HUES64 (cell line): ENCODE measurements at regions not wholly inside any gene's neighbourhood (a gene's known extent, or its start where the extent isn't known, plus 50 kb on each side); places are given as distances from the start of the nearest gene placed in this dataset.

Experiments
- H3K27ac ChIP-seq: 2 replicates; pipeline ENCODE4 v1.7.0; 2013; ENCODE audit warnings: low read depth, low read length, inconsistent platforms
- H3K27me3 ChIP-seq: 2 replicates; pipeline ENCODE4 v1.6.1; 2013; ENCODE audit warnings: mild to moderate bottlenecking, low read length; ENCODE audit not compliant: insufficient read depth
- H3K36me3 ChIP-seq: 2 replicates; pipeline ENCODE4 v1.6.1; 2013; ENCODE audit warnings: mild to moderate bottlenecking, low read length; ENCODE audit not compliant: insufficient read depth
- H3K4me1 ChIP-seq: 2 replicates; pipeline ENCODE4 v1.6.1; 2013; ENCODE audit warnings: mild to moderate bottlenecking, low read length, moderate library complexity; ENCODE audit not compliant: insufficient read depth
- H3K4me3 ChIP-seq: 2 replicates; pipeline ENCODE4 v1.5.1; 2013; ENCODE audit warnings: mild to moderate bottlenecking, low read length, moderate library complexity
- H3K9ac ChIP-seq: 2 replicates; pipeline ENCODE4 v1.6.1; 2013; ENCODE audit warnings: mild to moderate bottlenecking, low read depth, low read length
- H3K9me3 ChIP-seq: 2 replicates; pipeline ENCODE4 v1.6.1; 2013; ENCODE audit warnings: low read depth, low read length; ENCODE audit not compliant: insufficient read depth
- WGBS: fragments of 150-250, 120-280 bp; methylation state at CpG from one replicate; pipeline ENCODE4 v1.1.7; 2013; ENCODE audit warnings: missing lambda C conversion rate; 5-methylcytosine and 5-hydroxymethylcytosine counted together

DNA sequence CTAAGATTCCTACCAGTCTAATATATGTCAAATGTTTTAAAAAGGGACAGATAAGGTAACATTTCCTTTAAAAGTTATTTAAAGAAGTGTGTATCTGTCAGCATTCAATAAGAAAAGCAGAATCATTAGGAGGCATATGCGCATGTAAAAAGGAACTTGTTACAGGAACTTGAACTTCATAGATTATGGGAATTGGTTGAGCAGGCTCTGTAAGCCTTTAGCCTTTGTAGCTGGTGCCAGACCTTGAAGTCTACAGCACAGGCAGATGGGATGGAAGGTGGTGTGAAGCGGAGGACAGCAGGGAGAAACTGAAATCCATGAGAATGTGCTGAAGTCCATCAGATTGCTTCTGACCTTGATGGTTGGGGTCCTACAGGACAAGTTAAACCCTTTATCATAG is 138.3 kb upstream of the ST6GAL2 start:
- no peak overlapping the region for H3K27ac ChIP-seq
- H3K9ac ChIP-seq = no peak overlapping the region
- WGBS = 95% methylated on average over 2 of the region's 2 CpGs
- H3K4me3 ChIP-seq = no peak overlapping the region
- no peaks in the 10 kb centered on the region for H3K4me1 ChIP-seq
- no peaks in the 10 kb centered on the region for H3K27me3 ChIP-seq
- no peaks in the 10 kb centered on the region for H3K36me3 ChIP-seq
- H3K9me3 ChIP-seq = 0 out of 2 replicates have a peak, but pooled peaks cover 3% of the 10 kb centered on the region

DNA sequence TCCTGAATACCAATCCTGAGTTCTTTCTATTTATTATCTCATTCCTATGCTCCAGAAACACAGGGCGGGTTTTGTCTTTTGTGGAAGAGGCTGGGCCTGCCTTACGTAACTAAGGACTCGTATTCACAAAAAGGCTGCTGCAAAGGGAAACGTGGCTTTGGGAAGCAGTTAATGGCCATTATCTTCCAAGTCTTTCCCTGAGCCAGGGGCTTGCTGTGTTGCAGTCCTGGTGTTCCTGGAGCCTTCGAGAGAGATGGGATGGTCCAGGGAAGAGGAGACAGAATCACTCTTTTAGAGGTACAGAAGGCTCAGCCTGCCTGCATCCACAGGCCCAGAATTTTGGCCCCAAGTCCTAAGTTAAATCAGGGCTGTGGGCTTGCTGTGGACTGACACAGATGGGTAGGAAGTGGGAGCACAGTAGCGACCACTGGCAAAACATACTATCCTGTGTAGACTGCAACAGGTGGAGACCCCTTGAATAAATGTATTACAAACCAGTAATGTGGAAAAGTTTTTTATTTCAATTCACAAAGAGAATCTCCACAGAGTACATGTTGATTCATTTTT is 139.4 kb upstream of the ST6GAL2 start:
- Histone ChIP-seq H3K27ac (no peak overlapping the region), H3K27me3 (no peaks in the 10 kb centered on the region), H3K4me1 (no peaks in the 10 kb centered on the region), H3K36me3 (no peaks in the 10 kb centered on the region), H3K9ac (no peak overlapping the region), H3K9me3 (0 out of 2 replicates have a peak, but pooled peaks cover 3% of the 10 kb centered on the region), H3K4me3 (no peak overlapping the region)
- WGBS = 77% methylated on average over 6 of the region's 6 CpGs

DNA sequence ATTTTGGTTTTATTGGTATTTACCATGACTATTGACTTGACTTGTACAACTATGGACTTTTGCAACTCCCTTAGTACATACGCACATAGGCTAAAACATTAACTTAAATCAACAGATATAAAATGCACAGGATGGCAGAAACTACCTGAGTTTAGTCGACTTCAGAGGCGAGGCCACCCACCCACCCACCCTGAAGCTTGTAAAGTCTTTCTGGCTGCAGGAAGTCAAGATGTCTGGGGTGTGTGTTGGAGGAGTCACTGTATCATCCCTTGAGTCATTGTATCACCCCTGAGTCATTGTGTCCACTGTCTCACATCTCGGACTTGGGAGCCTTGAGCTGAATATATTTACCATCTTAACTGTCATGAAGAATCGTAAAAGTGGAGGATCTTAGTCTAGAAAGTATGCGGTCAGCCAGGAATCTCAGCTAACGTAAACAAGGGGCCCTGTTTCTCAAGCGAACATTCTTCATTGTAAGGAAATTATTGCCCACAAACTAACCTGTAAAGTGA is 140.0 kb upstream of the ST6GAL2 start:
- 0 out of 2 replicates have a peak, but pooled peaks cover 3% of the 10 kb centered on the region for H3K9me3 ChIP-seq
- H3K27ac ChIP-seq = no peak overlapping the region
- H3K4me1 ChIP-seq = no peaks in the 10 kb centered on the region
- no peaks in the 10 kb centered on the region for H3K27me3 ChIP-seq
- H3K36me3 ChIP-seq = no peaks in the 10 kb centered on the region
- no peak overlapping the region for H3K4me3 ChIP-seq
- no peak overlapping the region for H3K9ac ChIP-seq
- 95% methylated on average over 7 of the region's 8 CpGs for WGBS

DNA sequence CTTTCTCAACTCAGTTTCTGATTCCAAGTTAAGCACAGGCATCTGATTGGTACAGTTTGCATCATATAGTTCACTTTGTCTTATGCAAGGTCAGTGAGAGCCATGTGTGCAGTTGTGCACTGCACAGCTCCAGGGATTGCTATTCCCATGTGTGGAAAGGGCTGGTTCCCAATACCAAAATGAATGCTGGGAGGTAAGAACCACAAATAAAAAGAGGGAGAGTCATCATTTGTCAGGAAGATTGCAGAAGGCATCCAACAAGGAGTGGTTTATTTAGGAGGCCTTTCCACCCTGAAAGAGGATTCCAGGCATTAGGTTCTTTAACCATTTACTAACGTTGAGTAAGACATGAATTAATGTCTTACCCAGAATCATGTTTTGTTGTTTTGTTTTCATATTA is 141.2 kb upstream of the ST6GAL2 start:
- 100% methylated on average over 1 of the region's 1 CpG for WGBS
- Histone ChIP-seq H3K4me1 (no peaks in the 10 kb centered on the region), H3K27me3 (no peaks in the 10 kb centered on the region), H3K4me3 (no peak overlapping the region), H3K36me3 (no peaks in the 10 kb centered on the region), H3K9me3 (0 out of 2 replicates have a peak, but pooled peaks cover 3% of the 10 kb centered on the region), H3K27ac (no peak overlapping the region), H3K9ac (no peak overlapping the region)

DNA sequence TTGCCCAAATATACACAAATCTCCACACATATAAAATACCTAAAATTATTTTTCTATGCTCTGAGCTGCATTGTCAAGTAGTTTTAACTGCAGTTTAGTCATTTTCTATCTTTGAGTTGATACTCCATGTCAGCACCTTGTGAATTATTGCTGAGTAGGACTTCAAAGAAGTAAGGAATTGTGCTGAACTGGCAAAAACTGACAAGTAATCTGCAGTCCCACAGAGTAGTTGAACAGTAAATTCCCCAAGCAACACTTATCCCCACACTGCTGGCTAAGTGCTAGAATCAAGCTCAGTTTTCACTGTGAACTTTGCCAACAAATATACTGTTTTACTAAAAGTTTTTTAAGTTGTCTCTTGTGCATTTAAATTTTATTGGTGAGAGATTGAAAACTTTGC is 141.8 kb upstream of the ST6GAL2 start:
- H3K9me3 ChIP-seq = 0 out of 2 replicates have a peak, but pooled peaks cover 3% of the 10 kb centered on the region
- no peak overlapping the region for H3K27ac ChIP-seq
- H3K9ac ChIP-seq = no peak overlapping the region
- no peaks in the 10 kb centered on the region for H3K27me3 ChIP-seq
- H3K36me3 ChIP-seq = no peaks in the 10 kb centered on the region
- no peak overlapping the region for H3K4me3 ChIP-seq
- H3K4me1 ChIP-seq = no peaks in the 10 kb centered on the region

DNA sequence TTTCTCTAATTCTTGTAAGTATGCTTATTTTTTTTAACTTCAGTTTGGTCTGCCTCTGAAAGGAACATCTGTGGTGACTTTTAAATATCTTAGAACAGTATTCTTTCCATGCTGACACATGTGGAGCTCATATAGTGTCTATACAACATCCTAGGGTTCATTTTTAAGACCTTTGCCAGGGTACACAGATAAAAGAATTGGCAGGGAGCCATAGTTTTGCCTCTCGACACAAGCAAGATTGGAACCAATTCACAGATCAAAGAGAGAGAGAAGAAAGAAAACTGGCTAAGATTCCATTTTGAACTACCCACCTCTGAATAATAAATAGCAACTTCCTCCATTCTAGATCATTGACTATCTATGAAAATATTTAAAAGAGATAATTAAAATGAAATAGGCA is 142.7 kb upstream of the ST6GAL2 start:
- 91% methylated on average over 1 of the region's 1 CpG for WGBS
- no peak overlapping the region for H3K9ac ChIP-seq
- H3K27me3 ChIP-seq = no peaks in the 10 kb centered on the region
- H3K9me3 ChIP-seq = 0 out of 2 replicates have a peak, but pooled peaks cover 3% of the 10 kb centered on the region
- H3K4me1 ChIP-seq = 0 out of 2 replicates have a peak, but pooled peaks cover 4% of the 10 kb centered on the region
- H3K27ac ChIP-seq = no peak overlapping the region
- H3K4me3 ChIP-seq = no peak overlapping the region
- H3K36me3 ChIP-seq = no peaks in the 10 kb centered on the region

DNA sequence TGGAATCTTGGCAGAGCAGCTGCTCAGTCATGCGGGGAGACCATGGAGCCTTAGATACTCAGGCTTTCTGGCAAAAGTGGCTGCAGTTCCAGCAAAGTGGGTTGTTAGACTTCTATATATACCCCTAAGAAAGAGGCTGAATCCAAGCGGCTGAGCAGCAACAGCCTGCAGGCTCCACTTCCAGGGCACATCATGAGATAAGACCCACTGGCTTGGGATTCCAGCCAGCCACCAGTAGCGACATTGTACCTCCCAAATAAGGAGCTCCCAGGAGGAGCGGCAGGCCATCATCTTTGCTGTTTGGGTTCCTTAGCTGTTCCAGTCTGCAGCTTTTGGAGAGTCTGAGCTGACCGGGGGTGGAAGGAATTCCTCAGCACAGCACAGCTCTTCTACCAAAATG is 150.3 kb upstream of the ST6GAL2 start:
- no peaks in the 10 kb centered on the region for H3K27me3 ChIP-seq
- no peak overlapping the region for H3K27ac ChIP-seq
- no peak overlapping the region for H3K4me3 ChIP-seq
- 0 out of 2 replicates have a peak, but pooled peaks cover 5% of the 10 kb centered on the region for H3K4me1 ChIP-seq
- H3K9me3 ChIP-seq = no peaks in the 10 kb centered on the region
- H3K9ac ChIP-seq = no peak overlapping the region
- H3K36me3 ChIP-seq = no peaks in the 10 kb centered on the region
- WGBS = 98% methylated on average over 5 of the region's 5 CpGs

DNA sequence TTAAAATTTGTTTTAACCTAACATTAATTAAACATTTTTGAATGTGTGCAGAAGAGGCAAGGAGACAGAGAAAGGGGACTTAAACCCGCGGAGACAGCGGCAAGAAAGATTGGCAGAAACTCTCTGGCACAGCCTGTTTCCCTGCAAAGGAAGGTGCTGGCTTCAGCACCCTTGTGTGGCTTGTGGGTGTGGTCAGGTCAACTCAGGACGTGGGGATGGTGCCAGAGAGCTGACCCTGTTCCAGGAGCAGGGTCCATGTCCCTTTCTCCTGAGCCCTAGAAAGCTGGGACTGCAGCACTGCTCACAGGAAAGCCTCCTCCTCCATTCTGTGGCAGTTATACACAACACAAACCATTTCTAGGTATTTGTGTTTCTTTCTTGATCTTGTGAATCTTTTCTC is 176.2 kb upstream of the ST6GAL2 start:
- Histone ChIP-seq H3K36me3 (no peaks in the 10 kb centered on the region), H3K27ac (no peak overlapping the region), H3K9ac (no peak overlapping the region), H3K27me3 (no peaks in the 10 kb centered on the region), H3K4me3 (no peak overlapping the region), H3K4me1 (peaks cover 23% of the 10 kb centered on the region), H3K9me3 (no peaks in the 10 kb centered on the region)
- 57% methylated on average over 4 of the region's 4 CpGs for WGBS

DNA sequence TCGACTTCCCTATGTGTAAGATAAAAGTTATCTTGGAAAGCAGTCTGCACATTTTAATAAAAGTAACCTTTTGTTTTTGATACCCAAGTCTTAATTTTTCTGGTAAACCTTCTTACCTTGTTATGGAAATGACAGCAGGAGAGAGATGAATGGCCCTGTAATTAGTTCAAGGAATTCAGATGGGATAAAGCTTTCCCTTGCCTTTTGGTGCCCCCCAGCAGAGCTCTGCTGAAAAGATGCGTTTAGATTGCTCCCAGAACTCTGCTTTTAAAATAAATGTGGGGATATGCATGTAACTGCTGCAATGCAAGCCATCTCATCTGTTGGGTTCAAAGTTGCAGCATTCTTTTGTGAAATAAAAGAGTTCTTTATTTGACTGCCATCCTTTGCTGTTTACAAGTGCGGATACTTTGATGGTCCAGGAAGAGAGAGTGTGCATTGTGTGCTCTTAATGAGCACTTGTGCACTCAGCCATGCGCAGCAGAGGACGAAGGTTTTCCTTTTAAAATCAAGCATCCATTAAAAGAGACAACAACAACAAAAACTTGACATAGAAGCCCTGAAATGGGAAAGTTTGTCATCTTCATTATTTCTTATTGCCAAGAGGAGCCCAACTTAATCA is 176.7 kb upstream of the ST6GAL2 start:
- peaks cover 23% of the 10 kb centered on the region for H3K4me1 ChIP-seq
- 31% methylated on average over 2 of the region's 5 CpGs for WGBS
- H3K27ac ChIP-seq = no peak overlapping the region
- no peaks in the 10 kb centered on the region for H3K9me3 ChIP-seq
- no peaks in the 10 kb centered on the region for H3K27me3 ChIP-seq
- no peak overlapping the region for H3K9ac ChIP-seq
- H3K36me3 ChIP-seq = no peaks in the 10 kb centered on the region
- no peak overlapping the region for H3K4me3 ChIP-seq

DNA sequence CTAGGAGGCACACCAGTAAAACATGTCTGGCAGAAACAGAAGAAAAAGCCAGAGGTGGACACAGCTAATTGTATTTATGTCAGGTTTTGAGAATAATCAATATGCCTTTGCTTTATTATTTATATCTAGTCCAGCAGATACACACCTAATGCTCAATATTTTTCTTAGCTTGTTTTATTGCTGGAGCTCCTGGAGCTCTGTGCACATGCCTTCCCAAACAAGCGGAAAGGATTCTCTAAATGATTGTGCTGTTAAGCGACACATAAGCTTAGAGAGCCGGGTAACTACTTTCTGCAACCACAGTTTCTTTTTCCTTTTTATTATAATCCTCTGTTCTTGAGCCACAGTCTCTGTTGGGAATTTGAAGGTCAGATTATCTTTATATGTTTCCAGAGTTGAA is 177.3 kb upstream of the ST6GAL2 start:
- no peaks in the 10 kb centered on the region for H3K36me3 ChIP-seq

DNA sequence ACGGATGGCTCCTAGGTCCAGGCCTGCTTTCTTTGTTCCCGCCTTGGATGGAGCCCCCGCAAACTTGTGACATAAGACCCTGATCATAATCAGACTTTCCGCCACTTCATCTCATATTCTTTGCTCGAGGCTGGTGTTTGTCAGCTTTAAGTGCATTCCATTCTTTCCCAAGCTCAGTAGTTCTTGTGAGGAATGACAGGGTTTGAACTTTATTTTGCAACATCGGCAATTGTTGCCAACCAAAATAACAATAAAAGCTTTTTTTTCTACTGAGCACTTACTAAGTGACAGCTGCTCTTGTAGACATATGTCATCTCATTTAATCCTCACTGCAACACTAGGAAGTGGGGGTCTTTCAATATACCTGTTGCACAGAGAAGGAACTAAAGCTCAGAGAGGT is 178.8 kb upstream of the ST6GAL2 start:
- peaks cover 23% of the 10 kb centered on the region for H3K4me1 ChIP-seq
- no peak overlapping the region for H3K9ac ChIP-seq
- no peaks in the 10 kb centered on the region for H3K36me3 ChIP-seq
- H3K27ac ChIP-seq = no peak overlapping the region
- H3K27me3 ChIP-seq = no peaks in the 10 kb centered on the region
- no peaks in the 10 kb centered on the region for H3K9me3 ChIP-seq
- WGBS = 94% methylated on average over 6 of the region's 6 CpGs
- H3K4me3 ChIP-seq = no peak overlapping the region

More for the DNA sequence above, 177.3 kb upstream of the ST6GAL2 start:
- no peak overlapping the region for H3K4me3 ChIP-seq
- WGBS = 90% methylated on average over 3 of the region's 3 CpGs
- H3K4me1 ChIP-seq = peaks cover 23% of the 10 kb centered on the region
- H3K27ac ChIP-seq = no peak overlapping the region
- H3K9me3 ChIP-seq = no peaks in the 10 kb centered on the region
- no peak overlapping the region for H3K9ac ChIP-seq
- H3K27me3 ChIP-seq = no peaks in the 10 kb centered on the region
